Superior temporal gyrus (tissue), 1 donor: ENCODE measurements at regions not wholly inside any gene's neighbourhood (a gene's known extent, or its start where the extent isn't known, plus 50 kb on each side); places are given as distances from the start of the nearest gene placed in this dataset.

Source experiments
- DNase-seq: peaks from one replicate; pipeline ENCODE4 v3.0.0-alpha.2; 2016; ENCODE audit errors: extremely low spot score

GRCh38 chr10:78514459-78514858 is 480.8 kb downstream of the RPS24 start:
- DNase-seq: no peak

- DNase-seq: no peak
These were observed 481.6 kb downstream of the RPS24 start for GRCh38 chr10:78515038-78515872.

GRCh38 chr10:78515873-78516153 is 482.1 kb downstream of the RPS24 start:
- DNase-seq: no peak

- no peak for DNase-seq
These were observed 482.6 kb downstream of the RPS24 start for GRCh38 chr10:78516236-78516635.

- no peak for DNase-seq
These were observed 483.1 kb downstream of the RPS24 start for GRCh38 chr10:78516756-78517155.

- no peak for DNase-seq
These were observed 484.6 kb downstream of the RPS24 start for GRCh38 chr10:78518224-78518623.

GRCh38 chr10:78520737-78521430 is 487.2 kb downstream of the RPS24 start:
- DNase-seq: no peak

- no peak for DNase-seq
These were observed 489.8 kb downstream of the RPS24 start for GRCh38 chr10:78523453-78523852.

- no peak for DNase-seq
These were observed 490.7 kb downstream of the RPS24 start for GRCh38 chr10:78524342-78524741.

- no peak for DNase-seq
These were observed 491.3 kb downstream of the RPS24 start for GRCh38 chr10:78524941-78525340.

- DNase-seq: no peak
These were observed 492.7 kb downstream of the RPS24 start for GRCh38 chr10:78526347-78526746.

GRCh38 chr10:78527296-78527695 is 493.6 kb downstream of the RPS24 start:
- no peak for DNase-seq

GRCh38 chr10:78528749-78529204 is 495.1 kb downstream of the RPS24 start:
- no peak for DNase-seq

- DNase-seq: no peak
These were observed 495.6 kb downstream of the RPS24 start for GRCh38 chr10:78529262-78529661.

GRCh38 chr10:78531088-78531487 is 497.4 kb downstream of the RPS24 start:
- no peak for DNase-seq

- no peak for DNase-seq
These were observed 498.9 kb downstream of the RPS24 start for GRCh38 chr10:78532480-78533042.

GRCh38 chr10:78533098-78533497 is 499.4 kb downstream of the RPS24 start:
- DNase-seq: no peak

GRCh38 chr10:78533776-78534175 is 500.1 kb downstream of the RPS24 start:
- DNase-seq: no peak

GRCh38 chr10:78535716-78536218 is 502.1 kb downstream of the RPS24 start:
- DNase-seq: no peak

- DNase-seq: no peak
These were observed 503.4 kb downstream of the RPS24 start for GRCh38 chr10:78537018-78537417.

GRCh38 chr10:78539247-78539766 is 505.6 kb downstream of the RPS24 start:
- no peak for DNase-seq

GRCh38 chr10:78540355-78541076 is 506.9 kb downstream of the RPS24 start:
- DNase-seq: no peak
